H1 (cell line): ENCODE measurements at regions not wholly inside any gene's neighbourhood (a gene's known extent, or its start where the extent isn't known, plus 50 kb on each side); places are given as distances from the start of the nearest gene placed in this dataset.

Experiments used
- CTCF ChIA-PET: fragments of 300-600 bp; sonication (Branson Sonifier 250); formaldehyde crosslinking; loops from one replicate; lab custom pipeline; 2021; ENCODE audit not compliant: partially characterized antibody; lab: Charles Lee
- POLR2A ChIA-PET: fragments of 300-600 bp; sonication (Branson Sonifier 250); formaldehyde crosslinking; loops from one replicate; lab custom pipeline; 2021; ENCODE audit warnings: inconsistent platforms; ENCODE audit not compliant: partially characterized antibody; lab: Charles Lee
- DNase-seq, 2 experiments: peaks; one replicate each; pipeline versions ENCODE4 v3.0.0 to v3.0.0-alpha.2; 2010 to 2022; ENCODE audit warnings: low spot score in 2 of 2, low read depth in 1 of 2, mixed read lengths in 1 of 2
- FAIRE-seq: peaks from 2 replicates; lab custom pipeline; 2011; peaks lifted over from hg19 to GRCh38; lab: Jason Lieb, UNC
- H2AFZ ChIP-seq: 2 replicates; pipeline ENCODE4 v1.8.1; 2012; ENCODE audit warnings: low read length, inconsistent platforms
- H2AK5ac ChIP-seq: 2 replicates; pipeline ENCODE4 v1.6.1; 2013; ENCODE audit warnings: low read depth, low read length
- H2BK120ac ChIP-seq: replicated peaks from 2 replicates; pipeline ENCODE3; 2013; ENCODE audit warnings: low read depth, low read length, inconsistent platforms
- H2BK12ac ChIP-seq: 2 replicates; pipeline ENCODE4 v1.6.1; 2013; ENCODE audit warnings: low read depth, low read length
- H2BK15ac ChIP-seq: 2 replicates; pipeline ENCODE4 v1.6.1; 2013; ENCODE audit warnings: low read length
- H2BK20ac ChIP-seq: 2 replicates; pipeline ENCODE4 v1.6.1; 2013; ENCODE audit warnings: low read length
- H2BK5ac ChIP-seq: 2 replicates; pipeline ENCODE4 v1.6.1; 2013; ENCODE audit warnings: low read depth, low read length
- H3K14ac ChIP-seq: 2 replicates; pipeline ENCODE4 v1.6.1; 2013; ENCODE audit warnings: inconsistent platforms; ENCODE audit not compliant: insufficient read length
- H3K18ac ChIP-seq: 2 replicates; pipeline ENCODE4 v1.6.1; 2013; ENCODE audit warnings: low read length; ENCODE audit errors: extremely low read depth
- H3K23ac ChIP-seq: 2 replicates; pipeline ENCODE4 v1.6.1; 2013; ENCODE audit warnings: inconsistent platforms; ENCODE audit not compliant: insufficient read length
- H3K23me2 ChIP-seq: 2 replicates; pipeline ENCODE4 v1.6.1; 2013; ENCODE audit warnings: low read depth, low read length
- H3K27ac ChIP-seq: 2 replicates; pipeline ENCODE4 v1.6.1; 2011; ENCODE audit warnings: low read depth, low read length, inconsistent platforms
- H3K27me3 ChIP-seq, 4 experiments: replicated peaks in 1 of 4; 1 replicate in 1 of 4; 2 replicates in 3 of 4; pipeline versions ENCODE4 v1.6.1 to v1.8.1; 2011 to 2013; ENCODE audit warnings: low read length in 3 of 4, mild to moderate bottlenecking in 3 of 4, inconsistent platforms in 2 of 4, mixed read lengths in 2 of 4, moderate library complexity in 1 of 4; ENCODE audit not compliant: control insufficient read depth in 3 of 4, insufficient read depth in 3 of 4; ENCODE audit errors: extremely low read depth in 1 of 4
- H3K36me3 ChIP-seq, 4 experiments: 2 replicates each; pipeline versions ENCODE4 v1.6.1 to v1.8.1; 2011 to 2013; ENCODE audit warnings: mild to moderate bottlenecking in 4 of 4, low read length in 3 of 4, moderate library complexity in 2 of 4, control low read depth in 1 of 4, inconsistent platforms in 1 of 4; ENCODE audit not compliant: insufficient read depth in 4 of 4, control insufficient read depth in 2 of 4
- H3K4ac ChIP-seq: replicated peaks from 2 replicates; pipeline ENCODE3; 2013; ENCODE audit warnings: low read length, low read depth, mixed read lengths, inconsistent platforms; ENCODE audit not compliant: insufficient read length
- H3K4me1 ChIP-seq, 4 experiments: replicated peaks in 1 of 4; 1 replicate in 1 of 4; 2 replicates in 3 of 4; pipeline versions ENCODE4 v1.6.1 to v1.8.1; 2011 to 2013; ENCODE audit warnings: low read length in 3 of 4, inconsistent platforms in 2 of 4, mixed read lengths in 1 of 4; ENCODE audit not compliant: insufficient read depth in 4 of 4, control insufficient read depth in 3 of 4
- H3K4me2 ChIP-seq, 2 experiments: 2 replicates each; pipeline versions ENCODE4 v1.6.1 to v1.8.1; 2011 to 2013; ENCODE audit warnings: low read depth in 2 of 2, low read length in 2 of 2, control low read depth in 1 of 2, inconsistent platforms in 1 of 2, mild to moderate bottlenecking in 1 of 2; ENCODE audit not compliant: insufficient read depth in 1 of 2
- H3K4me3 ChIP-seq, 4 experiments: fragments of 200-600, 300-600 bp in 1 of 4; sonication (generic), shearing (Covaris generic), sonication (Bioruptor Twin) in 1 of 4; 2 replicates each; pipeline versions ENCODE4 v1.5.1 to v1.8.1; 2011 to 2016; ENCODE audit warnings: low read length in 4 of 4, low read depth in 3 of 4, control low read depth in 2 of 4, inconsistent platforms in 2 of 4, mild to moderate bottlenecking in 2 of 4, mixed read lengths in 1 of 4, moderate library complexity in 1 of 4; ENCODE audit not compliant: insufficient read depth in 2 of 4; ENCODE audit errors: extremely low read depth in 1 of 4
- H3K56ac ChIP-seq: replicated peaks from 2 replicates; pipeline ENCODE3; 2013; ENCODE audit warnings: low read depth, mild to moderate bottlenecking, mixed read lengths, low read length, inconsistent platforms; ENCODE audit not compliant: insufficient read length
- H3K79me1 ChIP-seq: 2 replicates; pipeline ENCODE4 v1.6.1; 2013; ENCODE audit warnings: low read depth, low read length, control low read depth
- H3K79me2 ChIP-seq, 2 experiments: 2 replicates each; pipeline versions ENCODE4 v1.6.1 to v1.8.1; 2012 to 2013; ENCODE audit warnings: low read length in 2 of 2, mild to moderate bottlenecking in 2 of 2, inconsistent platforms in 1 of 2; ENCODE audit not compliant: insufficient read depth in 2 of 2, control insufficient read depth in 1 of 2
- H3K9ac ChIP-seq, 4 experiments: replicated peaks in 1 of 4; 1 replicate in 1 of 4; 2 replicates in 3 of 4; pipeline versions ENCODE4 v1.6.1 to v1.8.1; 2011 to 2013; ENCODE audit warnings: low read depth in 3 of 4, low read length in 3 of 4, control low read depth in 2 of 4, mild to moderate bottlenecking in 2 of 4, moderate library complexity in 2 of 4, inconsistent platforms in 1 of 4; ENCODE audit errors: extremely low read depth in 1 of 4
- H3K9me3 ChIP-seq, 2 experiments: 2 replicates each; pipeline versions ENCODE4 v1.6.1 to v1.8.1; 2012 to 2013; ENCODE audit warnings: mild to moderate bottlenecking in 2 of 2, moderate library complexity in 2 of 2, control low read depth in 1 of 2, inconsistent platforms in 1 of 2, low read depth in 1 of 2, low read length in 1 of 2, mixed read lengths in 1 of 2; ENCODE audit not compliant: insufficient read depth in 2 of 2
- H4K20me1 ChIP-seq, 2 experiments: replicated peaks in 1 of 2; 2 replicates each; pipeline versions ENCODE3 to v1.8.1; 2011 to 2013; ENCODE audit warnings: inconsistent platforms in 2 of 2, low read length in 2 of 2, mild to moderate bottlenecking in 1 of 2; ENCODE audit not compliant: insufficient read depth in 2 of 2, control insufficient read depth in 1 of 2
- H4K5ac ChIP-seq: 2 replicates; pipeline ENCODE4 v1.6.1; 2013; ENCODE audit warnings: low read length, low read depth, mixed read lengths, inconsistent platforms; ENCODE audit not compliant: insufficient read length
- H4K8ac ChIP-seq: 2 replicates; pipeline ENCODE4 v1.8.0; 2013; ENCODE audit warnings: mild to moderate bottlenecking, moderate library complexity, low read length, inconsistent platforms; ENCODE audit not compliant: insufficient read depth; ENCODE audit errors: extremely low read depth
- H4K91ac ChIP-seq: replicated peaks from 2 replicates; pipeline ENCODE3; 2013; ENCODE audit warnings: low read length, mixed read lengths, inconsistent platforms; ENCODE audit not compliant: insufficient read length
- BACH1 ChIP-seq: IDR thresholded peaks from 2 replicates; pipeline ENCODE4 v1.6.1; 2012; ENCODE audit warnings: low read length, improper control_type of control experiment
- CBX5 ChIP-seq: fragments of 300-800, 300-1000 bp; sonication (generic); IDR thresholded peaks from 2 replicates; pipeline ENCODE4 v1.7.1; 2016; ENCODE audit warnings: antibody characterized with exemption, low read length, low read depth
- CEBPB ChIP-seq: IDR thresholded peaks from 2 replicates; pipeline ENCODE4 v1.6.1; 2012; ENCODE audit warnings: low read depth, low read length
- JUND ChIP-seq: IDR thresholded peaks from 2 replicates; pipeline ENCODE4 v1.6.1; 2011; ENCODE audit warnings: mild to moderate bottlenecking, improper control_type of control experiment, low read length
- KDM1A ChIP-seq: fragments of 200-600, 300-600 bp; sonication (generic); IDR thresholded peaks from 2 replicates; pipeline ENCODE4 v1.7.1; 2016; ENCODE audit warnings: mild to moderate bottlenecking, low read length, borderline replicate concordance
- RBBP5 ChIP-seq: IDR thresholded peaks from 2 replicates; pipeline ENCODE4 v1.7.1; 2012; ENCODE audit warnings: low read depth, mild to moderate bottlenecking, inconsistent platforms, low read length, moderate library complexity, borderline replicate concordance
- RXRA ChIP-seq: IDR thresholded peaks from 2 replicates; pipeline ENCODE4 v1.6.1; 2011; ENCODE audit warnings: low read depth, mild to moderate bottlenecking, low read length, moderate library complexity; ENCODE audit not compliant: insufficient read depth
- TAF7 ChIP-seq: optimal IDR thresholded peaks from 2 replicates; pipeline ENCODE3; 2011; ENCODE audit warnings: low read depth, mild to moderate bottlenecking, inconsistent platforms, low read length, moderate library complexity, borderline replicate concordance
- USF2 ChIP-seq: IDR thresholded peaks from 2 replicates; pipeline ENCODE4 v1.6.1; 2011; ENCODE audit warnings: low read length, improper control_type of control experiment
- WGBS, 2 experiments: shearing (Covaris generic) in 1 of 2; methylation state at CpG; one replicate each; pipeline versions ENCODE4 v1.1.6 to v1.1.7; 2013 to 2015; ENCODE audit warnings: low lambda C conversion rate in 2 of 2, mixed read lengths in 2 of 2, inconsistent platforms in 1 of 2, low coverage in 1 of 2, missing lambda C conversion rate in 1 of 2; ENCODE audit not compliant: insufficient replicate concordance in 2 of 2, insufficient coverage in 1 of 2, insufficient read length in 1 of 2; ENCODE audit errors: extremely low coverage in 1 of 2, missing lambda C conversion rate in 1 of 2; 5-methylcytosine and 5-hydroxymethylcytosine counted together

DNA sequence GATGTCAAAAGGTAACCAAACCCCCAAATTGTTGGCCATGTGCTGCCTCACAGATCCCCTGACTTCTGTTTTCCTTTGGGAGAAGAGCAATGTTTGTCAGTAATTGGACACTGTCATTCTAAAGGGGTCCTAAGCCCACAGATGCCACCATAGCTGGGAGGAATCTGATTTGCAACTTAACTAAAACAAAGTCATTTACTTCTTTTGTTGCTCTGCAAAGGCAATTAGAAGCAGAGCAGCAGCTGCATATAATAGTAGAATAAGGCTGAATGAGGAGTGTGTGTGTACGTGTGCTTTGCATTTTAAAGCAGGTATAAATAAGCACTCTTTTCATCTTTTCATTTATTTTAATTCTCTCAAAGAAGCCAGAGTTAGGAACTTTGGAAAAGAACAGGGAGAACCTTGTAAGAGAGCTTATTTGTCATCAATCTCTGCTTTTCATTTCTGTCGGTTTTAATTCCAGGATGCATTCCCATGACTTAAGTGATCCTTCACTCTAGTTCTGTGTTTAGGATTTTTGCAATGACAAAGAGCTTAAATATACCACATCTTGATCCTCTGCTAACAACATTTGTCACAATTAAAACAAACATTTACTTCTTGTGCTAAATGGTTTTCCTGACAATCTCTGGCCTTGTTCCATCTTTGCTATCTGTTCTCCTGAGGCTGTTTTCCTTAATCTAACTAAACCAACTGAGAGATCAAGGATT, 530.2 kb upstream of the CBLB start:
- no peaks in the 10 kb centered on the region for H3K36me3 ChIP-seq
- no peak overlapping the region for H2BK20ac ChIP-seq
- H3K4me1 ChIP-seq = peaks cover 0 to 9% (median 5%) of the 10 kb centered on the region in 4 experiments; a peak in 4 of 7 replicates
- TF ChIP-seq JUND = no peak
- no peak for TF ChIP-seq CEBPB
- no peak for TF ChIP-seq RBBP5
- no peak for TF ChIP-seq CBX5
- no peak for TF ChIP-seq USF2
- no peak for TF ChIP-seq BACH1
- no peak for TF ChIP-seq RXRA
- TF ChIP-seq TAF7 = no peak
- no peak for TF ChIP-seq KDM1A
- no peak overlapping the region for H3K18ac ChIP-seq
- no peak overlapping the region for H4K5ac ChIP-seq
- no peak overlapping the region for H2AK5ac ChIP-seq
- H4K20me1 ChIP-seq = no peaks in the 10 kb centered on the region
- H3K4me3 ChIP-seq = no peak overlapping the region
- no peak overlapping the region for H3K4ac ChIP-seq
- 0 out of 4 replicates have a peak overlapping the region, but pooled peaks of 1 of the 2 experiments have one; percentile 20 for H3K4me2 ChIP-seq
- no peak overlapping the region for H2BK15ac ChIP-seq
- H3K79me1 ChIP-seq = no peaks in the 10 kb centered on the region
- no peak overlapping the region for H4K91ac ChIP-seq
- H3K23ac ChIP-seq = no peak overlapping the region
- no peaks in the 10 kb centered on the region for H3K79me2 ChIP-seq
- H2BK12ac ChIP-seq = no peak overlapping the region
- POLR2A ChIA-PET = no interaction called here
- H3K9me3 ChIP-seq = no peaks in the 10 kb centered on the region
- H3K14ac ChIP-seq = no peak overlapping the region
- WGBS, 2 experiments = 67% methylated on average over 2 of the region's 2 CpGs; no CpG with 5 or more reads in 1 of the 2 experiments
- no peak overlapping the region for H4K8ac ChIP-seq
- no peak overlapping the region for H3K27ac ChIP-seq
- H2AFZ ChIP-seq = peak overlapping the region; percentile 15; the same call in 1 of the 2 replicates
- no peak overlapping the region for H3K56ac ChIP-seq
- DNase-seq = no peak
- H3K9ac ChIP-seq = no peak overlapping the region
- CTCF ChIA-PET = interaction anchor here (0.7 kb wide), 1 partner anchor 1031 kb away, joined by 3 read pairs; no protein-coding TSS in a partner anchor
- FAIRE-seq = no peak
- H2BK5ac ChIP-seq = no peak overlapping the region
- no peaks in the 10 kb centered on the region for H3K27me3 ChIP-seq
- H2BK120ac ChIP-seq = no peak overlapping the region
- no peaks in the 10 kb centered on the region for H3K23me2 ChIP-seq
